GM12872 (cell line): ENCODE measurements at regions not wholly inside any gene's neighbourhood (a gene's known extent, or its start where the extent isn't known, plus 50 kb on each side); places are given as distances from the start of the nearest gene placed in this dataset.

ENCODE experiments used
- TF ChIP-seq, protein P1 (sequence below): IDR thresholded peaks from 3 replicates; pipeline ENCODE4 v1.5.1; 2011; ENCODE audit warnings: low read depth, mild to moderate bottlenecking, low read length, moderate library complexity; ENCODE audit not compliant: insufficient read depth

DNA sequence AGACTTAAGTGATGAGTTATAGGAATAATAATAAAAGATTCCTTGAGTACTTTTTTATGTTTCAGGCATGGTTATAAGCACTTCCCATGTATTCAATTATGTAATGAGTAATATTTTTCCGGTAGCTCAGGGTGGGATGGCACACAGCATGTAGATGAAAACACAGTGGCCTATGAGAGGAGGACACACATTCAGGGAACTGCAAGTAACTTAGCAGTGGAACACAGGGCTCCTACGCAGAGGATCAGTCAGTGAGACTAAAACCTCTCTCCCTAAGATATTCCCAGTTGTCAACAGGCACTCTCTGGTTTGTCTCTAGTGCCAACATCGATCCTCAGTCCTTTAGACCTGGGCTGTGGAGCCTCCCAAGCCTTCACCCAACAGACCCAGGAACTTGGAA is 219.4 kb downstream of the DIO2 start:
- TF ChIP-seq, protein P1, sequence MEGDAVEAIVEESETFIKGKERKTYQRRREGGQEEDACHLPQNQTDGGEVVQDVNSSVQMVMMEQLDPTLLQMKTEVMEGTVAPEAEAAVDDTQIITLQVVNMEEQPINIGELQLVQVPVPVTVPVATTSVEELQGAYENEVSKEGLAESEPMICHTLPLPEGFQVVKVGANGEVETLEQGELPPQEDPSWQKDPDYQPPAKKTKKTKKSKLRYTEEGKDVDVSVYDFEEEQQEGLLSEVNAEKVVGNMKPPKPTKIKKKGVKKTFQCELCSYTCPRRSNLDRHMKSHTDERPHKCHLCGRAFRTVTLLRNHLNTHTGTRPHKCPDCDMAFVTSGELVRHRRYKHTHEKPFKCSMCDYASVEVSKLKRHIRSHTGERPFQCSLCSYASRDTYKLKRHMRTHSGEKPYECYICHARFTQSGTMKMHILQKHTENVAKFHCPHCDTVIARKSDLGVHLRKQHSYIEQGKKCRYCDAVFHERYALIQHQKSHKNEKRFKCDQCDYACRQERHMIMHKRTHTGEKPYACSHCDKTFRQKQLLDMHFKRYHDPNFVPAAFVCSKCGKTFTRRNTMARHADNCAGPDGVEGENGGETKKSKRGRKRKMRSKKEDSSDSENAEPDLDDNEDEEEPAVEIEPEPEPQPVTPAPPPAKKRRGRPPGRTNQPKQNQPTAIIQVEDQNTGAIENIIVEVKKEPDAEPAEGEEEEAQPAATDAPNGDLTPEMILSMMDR, result no peak

DNA sequence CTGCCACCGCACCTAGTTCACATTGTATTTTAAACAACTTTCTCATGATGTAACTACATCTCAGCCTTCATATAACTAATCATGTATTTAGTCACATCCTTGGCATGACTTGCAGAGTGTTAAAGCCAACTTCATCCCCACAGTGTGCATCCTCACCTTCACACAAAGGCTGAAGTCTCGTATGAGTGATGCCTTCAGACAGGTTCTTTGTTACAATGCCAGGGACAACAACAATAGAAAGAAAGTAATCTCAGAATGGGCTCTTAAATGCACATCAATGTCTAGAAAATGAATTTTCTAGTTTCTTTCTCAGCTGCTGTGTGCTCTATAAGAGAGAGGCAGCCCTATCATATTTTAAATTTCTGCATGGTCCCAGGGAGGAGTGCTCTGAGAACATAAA is 221.3 kb downstream of the DIO2 start:
- TF ChIP-seq, protein P1, result no peak

DNA sequence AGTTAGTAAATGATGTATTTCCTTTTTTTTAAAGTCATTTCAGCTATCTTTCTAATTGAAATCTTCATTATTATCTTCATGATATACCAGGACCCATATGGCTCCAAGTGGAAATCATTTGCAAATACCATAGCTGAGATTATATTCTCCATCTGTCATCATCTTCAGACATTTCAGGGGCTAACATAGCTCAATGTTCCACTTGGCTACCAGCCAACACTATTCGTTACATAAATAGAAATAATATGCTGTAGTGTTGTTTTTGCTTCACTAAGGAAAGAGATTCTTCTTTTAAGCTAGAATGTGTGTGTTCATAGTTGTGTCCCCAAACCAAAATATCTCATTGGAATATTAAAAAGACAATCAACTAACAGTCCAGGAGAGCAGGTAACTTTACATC is 225.1 kb downstream of the DIO2 start:
- TF ChIP-seq, protein P1, result no peak

DNA sequence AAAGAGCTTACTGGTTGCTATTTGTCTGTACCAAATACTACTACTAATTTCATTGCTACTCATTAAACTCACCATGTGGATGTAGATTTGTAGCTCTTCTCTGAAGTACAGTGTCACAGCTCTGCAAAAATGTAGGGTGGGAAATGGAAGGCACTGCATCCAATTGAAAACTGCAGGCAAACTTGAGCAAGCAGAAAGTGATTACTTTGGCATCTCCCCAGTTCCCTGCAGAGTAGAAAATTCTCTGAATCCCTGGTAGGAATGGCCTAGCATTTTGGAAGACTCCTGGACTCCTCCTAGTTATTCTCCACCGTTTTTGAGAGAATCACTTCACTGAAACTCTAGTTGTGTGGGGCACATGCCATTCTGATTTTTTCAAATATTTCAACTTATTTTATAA is 239.1 kb downstream of the DIO2 start:
- TF ChIP-seq, protein P1, result no peak

DNA sequence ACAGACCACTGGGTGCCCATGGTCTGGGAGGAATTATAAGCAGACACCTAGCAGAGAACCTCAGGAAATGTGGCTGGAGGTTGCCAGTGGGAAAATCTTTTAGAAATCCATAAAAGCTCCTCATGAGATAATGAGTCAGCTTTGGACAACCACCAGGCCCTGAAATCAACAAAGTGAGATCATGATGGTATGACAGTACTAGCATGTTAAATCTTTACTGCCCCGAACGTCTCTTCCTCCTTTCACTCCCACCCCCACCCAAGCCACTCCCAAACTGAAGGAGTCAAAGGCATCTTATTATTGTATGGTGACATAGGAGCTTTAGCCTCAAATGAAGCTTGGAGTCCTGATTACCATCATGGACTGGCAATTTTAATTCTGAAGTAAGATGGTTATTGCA is 240.0 kb downstream of the DIO2 start:
- TF ChIP-seq, protein P1, result no peak

DNA sequence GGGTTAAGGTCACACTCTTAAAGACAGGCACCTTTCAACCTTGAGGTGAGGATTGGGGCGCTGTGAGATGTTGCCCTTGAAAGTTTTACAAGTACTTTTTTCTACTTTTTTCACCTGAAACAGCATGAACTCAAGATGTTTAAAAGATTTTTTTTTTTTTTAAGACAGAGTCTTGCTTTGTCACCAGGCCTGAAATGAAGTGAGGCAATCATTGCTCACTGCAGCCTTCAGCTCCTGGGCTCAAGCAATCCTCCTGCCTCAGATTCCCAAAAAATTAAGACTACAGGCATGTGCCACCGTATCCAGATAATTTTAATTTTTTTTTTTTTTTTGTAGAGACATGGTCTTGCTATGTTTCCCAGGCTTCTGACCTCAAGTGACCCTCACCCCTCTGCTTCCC is 243.9 kb downstream of the DIO2 start:
- TF ChIP-seq, protein P1, result no peak

DNA sequence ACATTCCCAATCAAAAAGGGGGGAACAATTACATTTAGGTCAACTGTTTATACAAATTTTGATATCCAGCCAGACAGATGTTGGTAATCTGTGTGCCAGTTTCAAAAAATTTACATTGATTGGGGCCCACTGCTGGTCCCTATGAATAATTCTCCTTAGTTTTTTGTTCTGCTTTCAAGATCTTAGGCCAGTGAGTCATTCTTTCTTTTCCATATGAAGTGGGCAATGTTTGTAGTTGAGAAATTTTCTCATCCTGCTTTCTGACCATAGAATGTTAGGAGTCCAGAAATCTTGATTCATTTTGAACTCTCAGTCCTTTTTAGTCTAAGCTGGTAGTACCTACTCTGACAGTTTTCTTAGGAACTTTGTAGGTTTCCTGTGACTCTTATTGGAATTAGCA is 244.3 kb downstream of the DIO2 start:
- TF ChIP-seq, protein P1, result no peak

DNA sequence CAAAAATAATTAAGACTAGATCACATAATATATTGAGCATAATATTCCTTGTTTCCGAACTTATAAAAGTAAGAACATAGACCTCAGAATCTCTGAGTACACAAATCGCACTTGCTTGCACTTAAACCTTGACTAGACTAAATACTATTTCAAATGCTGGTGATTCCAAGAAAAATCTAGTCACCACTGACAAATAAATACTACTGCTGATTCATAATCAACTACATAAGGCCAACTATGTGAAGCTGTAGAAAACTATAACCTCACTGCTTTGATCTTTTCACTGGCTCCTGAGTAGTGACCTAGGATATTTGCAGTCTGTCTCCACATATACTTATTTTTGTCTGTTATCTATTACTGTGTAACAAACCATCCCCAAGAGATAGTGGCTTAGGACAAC is 245.4 kb downstream of the DIO2 start:
- TF ChIP-seq, protein P1, result no peak
